Activated CD8-positive, alpha-beta T cell treated with anti-CD3 and anti-CD28 coated beads, Interleukin-2, amount 10 ng/mL, durations not matched to agents 7 days and 5 days (primary cell): ENCODE measurements at regions not wholly inside any gene's neighbourhood (a gene's known extent, or its start where the extent isn't known, plus 50 kb on each side); places are given as distances from the start of the nearest gene placed in this dataset.
"Not testable (repeated sequence)": the region's sequence is repeated elsewhere in the genome, so short reads cannot be mapped to it uniquely, and the experiment has no call there.

Experiments
- ATAC-seq: fragments of 150-1000 bp; cut with Tn5 transposase; one replicate; pipeline ENCODE4 v1.10.0; 2021; ENCODE audit warnings: moderate library complexity
- CTCF ChIA-PET: fragments of 350-600 bp; sonication (Branson Sonifier 250); formaldehyde crosslinking; loops from one replicate; lab custom pipeline; 2021; ENCODE audit warnings: antibody characterized with exemption; lab: Charles Lee
- POLR2A ChIA-PET: fragments of 350-600 bp; sonication (Branson Sonifier 250); formaldehyde crosslinking; loops from one replicate; lab custom pipeline; 2021; ENCODE audit warnings: antibody characterized with exemption; lab: Charles Lee
- DNase-seq: peaks from one replicate; pipeline ENCODE4 v3.0.0-alpha.2; 2020
- H3K27ac Mint-ChIP-seq: one replicate; pipeline ENCODE4 v1.8.0; 2021; ENCODE audit warnings: mild to moderate bottlenecking, mixed read lengths
- H3K27me3 Mint-ChIP-seq: one replicate; pipeline ENCODE4 v1.8.0; 2021; ENCODE audit warnings: low read depth, mixed read lengths
- H3K36me3 Mint-ChIP-seq: one replicate; pipeline ENCODE4 v1.8.0; 2021; ENCODE audit warnings: low read depth, mixed read lengths
- H3K4me1 Mint-ChIP-seq: one replicate; pipeline ENCODE4 v1.8.0; 2021; ENCODE audit warnings: low read depth, mixed read lengths
- H3K4me3 Mint-ChIP-seq: one replicate; pipeline ENCODE4 v1.8.0; 2021; ENCODE audit warnings: mild to moderate bottlenecking, mixed read lengths
- H3K9me3 Mint-ChIP-seq: one replicate; pipeline ENCODE4 v1.8.0; 2022; ENCODE audit warnings: mixed read lengths; ENCODE audit not compliant: insufficient read depth

- H3K4me3 Mint-ChIP-seq = no peak overlapping the region
- H3K27me3 Mint-ChIP-seq = no peaks in the 10 kb centered on the region
- H3K4me1 Mint-ChIP-seq = no peaks in the 10 kb centered on the region
- H3K36me3 Mint-ChIP-seq = no peaks in the 10 kb centered on the region
- H3K27ac Mint-ChIP-seq = no peak overlapping the region
- CTCF ChIA-PET = no interaction called here
- ATAC-seq (no peak), DNase-seq (no peak)
- POLR2A ChIA-PET = no interaction called here
- no peaks in the 10 kb centered on the region for H3K9me3 Mint-ChIP-seq
Observed at GRCh38 chr10:63829573-63830149, 308.5 kb downstream of the REEP3 start.

GRCh38 chr10:63832686-63833085 is 311.5 kb downstream of the REEP3 start:
- Mint-ChIP-seq H3K9me3 (no peaks in the 10 kb centered on the region), H3K27ac (no peak overlapping the region), H3K36me3 (no peaks in the 10 kb centered on the region), H3K4me3 (no peak overlapping the region), H3K27me3 (peaks cover 3% of the 10 kb centered on the region), H3K4me1 (no peaks in the 10 kb centered on the region)
- ChIA-PET POLR2A (no interaction called here), CTCF (interaction anchor here (1.1 kb wide), 1 partner anchor 33 kb away, joined by 4 read pairs; no protein-coding TSS in a partner anchor)
- ATAC-seq (no peak), DNase-seq (no peak)

- ChIA-PET POLR2A (no interaction called here), CTCF (no interaction called here)
- Mint-ChIP-seq H3K27me3 (peaks cover 3% of the 10 kb centered on the region), H3K36me3 (no peaks in the 10 kb centered on the region), H3K4me3 (no peak overlapping the region), H3K27ac (no peak overlapping the region), H3K4me1 (no peaks in the 10 kb centered on the region), H3K9me3 (no peaks in the 10 kb centered on the region)
- ATAC-seq (no peak), DNase-seq (no peak)
Observed at GRCh38 chr10:63833411-63834060, 312.3 kb downstream of the REEP3 start.

GRCh38 chr10:63836666-63837442 is 315.7 kb downstream of the REEP3 start:
- ChIA-PET CTCF (no interaction called here), POLR2A (no interaction called here)
- ATAC-seq = no peak
- Mint-ChIP-seq H3K36me3 (no peaks in the 10 kb centered on the region), H3K27ac (no peak overlapping the region), H3K9me3 (no peaks in the 10 kb centered on the region), H3K4me1 (no peaks in the 10 kb centered on the region), H3K4me3 (no peak overlapping the region), H3K27me3 (peaks cover 4% of the 10 kb centered on the region)
- DNase-seq = no peak

- H3K9me3 Mint-ChIP-seq = no peaks in the 10 kb centered on the region
- ATAC-seq = no peak
- CTCF ChIA-PET = no interaction called here
Observed at GRCh38 chr10:63841761-63842160, 320.6 kb downstream of the REEP3 start.

GRCh38 chr10:63843107-63843506 is 321.9 kb downstream of the REEP3 start:
- no peak overlapping the region for H3K27ac Mint-ChIP-seq
- ATAC-seq (no peak), DNase-seq (no peak)
- POLR2A ChIA-PET = no interaction called here
- H3K27me3 Mint-ChIP-seq = peaks cover 2% of the 10 kb centered on the region
- H3K36me3 Mint-ChIP-seq = no peaks in the 10 kb centered on the region
- no peak overlapping the region for H3K4me3 Mint-ChIP-seq
- H3K9me3 Mint-ChIP-seq = no peaks in the 10 kb centered on the region
- CTCF ChIA-PET = interaction anchor here (0.8 kb wide), 1 partner anchor 24 kb away, joined by 4 read pairs; no protein-coding TSS in a partner anchor
- no peaks in the 10 kb centered on the region for H3K4me1 Mint-ChIP-seq

More at GRCh38 chr10:63841761-63842160, 320.6 kb downstream of the REEP3 start:
- Mint-ChIP-seq H3K4me3 (no peak overlapping the region), H3K27ac (no peak overlapping the region), H3K36me3 (no peaks in the 10 kb centered on the region), H3K4me1 (no peaks in the 10 kb centered on the region), H3K27me3 (peaks cover 2% of the 10 kb centered on the region)
- DNase-seq = no peak
- POLR2A ChIA-PET = no interaction called here

- H3K27ac Mint-ChIP-seq, ATAC-seq, POLR2A ChIA-PET, H3K27me3 Mint-ChIP-seq, H3K4me3 Mint-ChIP-seq, H3K36me3 Mint-ChIP-seq, DNase-seq, H3K4me1 Mint-ChIP-seq, H3K9me3 Mint-ChIP-seq: not testable (repeated sequence)
- CTCF ChIA-PET = interaction anchor here (2.6 kb wide), 1 partner anchor 18 kb away, joined by 8 read pairs; no protein-coding TSS in a partner anchor
Observed at GRCh38 chr10:63848871-63849270, 327.7 kb downstream of the REEP3 start.

- no peak overlapping the region for H3K27ac Mint-ChIP-seq
- no peaks in the 10 kb centered on the region for H3K36me3 Mint-ChIP-seq
- POLR2A ChIA-PET = no interaction called here
- H3K9me3 Mint-ChIP-seq = no peaks in the 10 kb centered on the region
- H3K27me3 Mint-ChIP-seq = peaks cover 7% of the 10 kb centered on the region
- CTCF ChIA-PET = no interaction called here
- ATAC-seq (no peak), DNase-seq (no peak)
- H3K4me1 Mint-ChIP-seq = peaks cover 10% of the 10 kb centered on the region
- H3K4me3 Mint-ChIP-seq = no peak overlapping the region
Observed at GRCh38 chr10:63862860-63863259, 341.7 kb downstream of the REEP3 start.

- Mint-ChIP-seq H3K36me3 (no peaks in the 10 kb centered on the region), H3K9me3 (no peaks in the 10 kb centered on the region), H3K27ac (no peak overlapping the region), H3K4me3 (no peak overlapping the region), H3K27me3 (peaks cover 7% of the 10 kb centered on the region), H3K4me1 (peaks cover 10% of the 10 kb centered on the region)
- no peak for ATAC-seq
- ChIA-PET POLR2A (no interaction called here), CTCF (interaction anchor here (0.9 to 2.0 kb wide), 3 partner anchors 11 to 698 kb away, joined by 3 to 9 read pairs (median 4); no protein-coding TSS in a partner anchor)
- no peak for DNase-seq
Observed at GRCh38 chr10:63865210-63865609, 344.0 kb downstream of the REEP3 start.

- peaks cover 7% of the 10 kb centered on the region for H3K27me3 Mint-ChIP-seq
- peak; percentile 53 for DNase-seq
- H3K4me1 Mint-ChIP-seq = peaks cover 10% of the 10 kb centered on the region
- no peaks in the 10 kb centered on the region for H3K36me3 Mint-ChIP-seq
- CTCF ChIA-PET = interaction anchor here (0.6 to 2.3 kb wide), 31 partner anchors 9 to 1065 kb away, joined by 3 to 34 read pairs (median 4); no protein-coding TSS in a partner anchor
- H3K27ac Mint-ChIP-seq = no peak overlapping the region
- H3K9me3 Mint-ChIP-seq = no peaks in the 10 kb centered on the region
- POLR2A ChIA-PET = no interaction called here
- peak; percentile 85 for ATAC-seq
- H3K4me3 Mint-ChIP-seq = no peak overlapping the region
Observed at GRCh38 chr10:63866075-63866746, 345.0 kb downstream of the REEP3 start.

- Mint-ChIP-seq H3K27me3 (peaks cover 7% of the 10 kb centered on the region), H3K9me3 (no peaks in the 10 kb centered on the region), H3K36me3 (no peaks in the 10 kb centered on the region), H3K27ac (no peak overlapping the region), H3K4me3 (no peak overlapping the region), H3K4me1 (peaks cover 10% of the 10 kb centered on the region)
- CTCF ChIA-PET = interaction anchor here (0.6 to 2.3 kb wide), 30 partner anchors 9 to 1066 kb away, joined by 3 to 34 read pairs (median 4); no protein-coding TSS in a partner anchor
- POLR2A ChIA-PET = no interaction called here
- ATAC-seq = peak; percentile 47
- DNase-seq = no peak
Observed at GRCh38 chr10:63866747-63867140, 345.5 kb downstream of the REEP3 start.
